Erythroblast (primary cell): ENCODE measurements at regions not wholly inside any gene's neighbourhood (a gene's known extent, or its start where the extent isn't known, plus 50 kb on each side); places are given as distances from the start of the nearest gene placed in this dataset.

Experiments used
- GATA1 ChIP-seq: IDR thresholded peaks from 2 replicates; pipeline ENCODE4 v1.6.1; 2011; ENCODE audit warnings: low read depth, mild to moderate bottlenecking, control low read depth, low read length, moderate library complexity
- POLR2A ChIP-seq: IDR thresholded peaks from 2 replicates; pipeline ENCODE4 v1.6.1; 2011; ENCODE audit warnings: mild to moderate bottlenecking, low read length

DNA sequence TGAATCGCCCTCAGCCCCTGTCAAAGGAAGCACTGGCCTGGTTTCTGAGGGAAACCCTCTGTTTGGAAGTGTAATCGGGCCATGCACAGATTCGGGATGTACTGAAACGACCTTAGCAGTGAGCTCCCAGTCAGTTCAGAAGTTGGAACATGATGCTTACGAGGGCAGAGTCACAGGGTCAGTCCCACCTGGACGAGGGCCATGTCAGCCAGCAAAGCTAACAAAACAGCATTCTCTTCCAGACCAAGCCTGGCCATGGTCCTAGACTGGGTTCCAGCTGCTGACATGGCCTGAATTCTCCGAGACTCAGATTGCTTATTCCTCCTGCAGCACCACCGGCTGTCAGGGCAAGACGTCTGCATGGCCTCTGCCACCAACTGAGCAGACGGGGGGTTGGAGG lies 192.2 kb upstream of the WSCD1 start:
- TF ChIP-seq POLR2A (no peak), GATA1 (no peak)
